Parathyroid adenoma (tissue), 2 donors: ENCODE measurements at regions not wholly inside any gene's neighbourhood (a gene's known extent, or its start where the extent isn't known, plus 50 kb on each side); places are given as distances from the start of the nearest gene placed in this dataset.

Source experiments
- H2AFZ ChIP-seq: fragments of 300-600 bp; sonication (generic); one replicate; pipeline ENCODE4 v1.7.0; 2017; ENCODE audit warnings: antibody characterized with exemption, mild to moderate bottlenecking
- H3K27ac ChIP-seq: fragments of 300-600 bp; sonication (generic); one replicate; pipeline ENCODE4 v1.7.0; 2017
- H3K27me3 ChIP-seq: fragments of 300-600 bp; sonication (generic); one replicate; pipeline ENCODE4 v1.7.0; 2017; ENCODE audit warnings: low read length; ENCODE audit not compliant: control insufficient read depth, insufficient read depth
- H3K36me3 ChIP-seq: fragments of 300-600 bp; sonication (generic); one replicate; pipeline ENCODE4 v1.7.0; 2017; ENCODE audit warnings: low read length; ENCODE audit not compliant: control insufficient read depth, insufficient read depth
- H3K4me1 ChIP-seq: fragments of 300-600 bp; sonication (generic); one replicate; pipeline ENCODE4 v1.7.0; 2017; ENCODE audit warnings: control low read depth
- H3K4me2 ChIP-seq: fragments of 300-600 bp; sonication (generic); one replicate; pipeline ENCODE4 v1.7.0; 2017; ENCODE audit warnings: low read length
- H3K4me3 ChIP-seq: fragments of 300-600 bp; sonication (generic); one replicate; pipeline ENCODE4 v1.7.0; 2017; ENCODE audit warnings: low read depth, low read length
- H3K79me2 ChIP-seq: fragments of 300-600 bp; sonication (generic); one replicate; pipeline ENCODE4 v1.7.0; 2017; ENCODE audit warnings: control low read depth
- H3K9ac ChIP-seq: fragments of 300-600 bp; sonication (generic); one replicate; pipeline ENCODE4 v1.7.0; 2017; ENCODE audit warnings: mild to moderate bottlenecking
- H3K9me3 ChIP-seq: fragments of 300-600 bp; sonication (generic); one replicate; pipeline ENCODE4 v1.7.0; 2017; ENCODE audit warnings: low read length; ENCODE audit not compliant: control insufficient read depth
- TF ChIP-seq, protein P1 (sequence below): fragments of 300-600 bp; sonication (generic); IDR thresholded peaks from one replicate; pipeline ENCODE4 v1.7.0; 2017; ENCODE audit warnings: antibody characterized with exemption, mild to moderate bottlenecking
- donor health status: primary hyperparathyroidism.

DNA sequence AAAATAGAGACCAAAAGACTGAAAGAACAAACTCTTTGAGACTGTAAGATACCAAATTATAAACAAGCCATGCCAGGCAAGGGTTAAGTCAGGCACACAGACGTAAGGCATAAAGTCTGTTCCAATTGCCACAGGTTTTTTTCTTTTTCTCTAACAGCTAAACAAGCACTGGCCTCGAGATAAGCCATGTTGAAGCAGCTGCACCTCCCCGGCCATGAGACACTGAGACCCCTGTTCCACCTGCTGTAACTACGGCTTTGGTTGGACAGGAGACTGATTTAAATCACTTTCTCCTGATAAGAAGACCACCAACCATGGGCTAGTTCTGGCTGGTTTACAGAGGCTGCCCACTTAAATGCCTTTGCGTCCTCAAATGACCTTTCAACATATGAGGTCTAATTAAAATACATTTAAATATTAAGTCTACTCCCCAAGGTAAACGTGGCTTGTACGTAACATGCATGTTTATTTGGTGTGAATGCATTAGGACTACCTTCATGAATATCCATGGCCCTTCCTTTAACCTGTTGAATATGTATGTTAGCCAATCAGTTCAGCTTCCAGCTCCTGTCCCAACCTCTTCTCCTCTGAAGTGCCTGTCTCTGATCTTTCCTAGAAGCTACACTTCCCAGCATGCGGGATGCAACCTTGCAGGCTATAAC, 117.2 kb downstream of the CMPK2 start:
- TF ChIP-seq, protein P1, sequence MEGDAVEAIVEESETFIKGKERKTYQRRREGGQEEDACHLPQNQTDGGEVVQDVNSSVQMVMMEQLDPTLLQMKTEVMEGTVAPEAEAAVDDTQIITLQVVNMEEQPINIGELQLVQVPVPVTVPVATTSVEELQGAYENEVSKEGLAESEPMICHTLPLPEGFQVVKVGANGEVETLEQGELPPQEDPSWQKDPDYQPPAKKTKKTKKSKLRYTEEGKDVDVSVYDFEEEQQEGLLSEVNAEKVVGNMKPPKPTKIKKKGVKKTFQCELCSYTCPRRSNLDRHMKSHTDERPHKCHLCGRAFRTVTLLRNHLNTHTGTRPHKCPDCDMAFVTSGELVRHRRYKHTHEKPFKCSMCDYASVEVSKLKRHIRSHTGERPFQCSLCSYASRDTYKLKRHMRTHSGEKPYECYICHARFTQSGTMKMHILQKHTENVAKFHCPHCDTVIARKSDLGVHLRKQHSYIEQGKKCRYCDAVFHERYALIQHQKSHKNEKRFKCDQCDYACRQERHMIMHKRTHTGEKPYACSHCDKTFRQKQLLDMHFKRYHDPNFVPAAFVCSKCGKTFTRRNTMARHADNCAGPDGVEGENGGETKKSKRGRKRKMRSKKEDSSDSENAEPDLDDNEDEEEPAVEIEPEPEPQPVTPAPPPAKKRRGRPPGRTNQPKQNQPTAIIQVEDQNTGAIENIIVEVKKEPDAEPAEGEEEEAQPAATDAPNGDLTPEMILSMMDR = no peak
- H3K36me3 ChIP-seq = no peaks in the 10 kb centered on the region
- no peaks in the 10 kb centered on the region for H3K27me3 ChIP-seq
- H3K9me3 ChIP-seq = no peaks in the 10 kb centered on the region
- H2AFZ ChIP-seq = no peak overlapping the region
- H3K4me1 ChIP-seq = no peaks in the 10 kb centered on the region
- no peak overlapping the region for H3K4me2 ChIP-seq
- H3K27ac ChIP-seq = no peak overlapping the region
- H3K79me2 ChIP-seq = no peaks in the 10 kb centered on the region
- no peak overlapping the region for H3K4me3 ChIP-seq
- H3K9ac ChIP-seq = no peak overlapping the region

GRCh38 chr2:6749962-6750361, 115.7 kb downstream of the CMPK2 start:
- no peaks in the 10 kb centered on the region for H3K79me2 ChIP-seq
- no peak overlapping the region for H3K4me2 ChIP-seq
- no peaks in the 10 kb centered on the region for H3K9me3 ChIP-seq
- H3K27me3 ChIP-seq = no peaks in the 10 kb centered on the region
- no peak overlapping the region for H3K4me3 ChIP-seq
- H2AFZ ChIP-seq = no peak overlapping the region
- TF ChIP-seq, protein P1 = no peak
- H3K27ac ChIP-seq = no peak overlapping the region
- no peaks in the 10 kb centered on the region for H3K36me3 ChIP-seq
- no peak overlapping the region for H3K9ac ChIP-seq
- H3K4me1 ChIP-seq = no peaks in the 10 kb centered on the region

GRCh38 chr2:6750411-6751158, 115.1 kb downstream of the CMPK2 start:
- Histone ChIP-seq H2AFZ (no peak overlapping the region), H3K79me2 (no peaks in the 10 kb centered on the region), H3K4me2 (no peak overlapping the region), H3K9ac (no peak overlapping the region), H3K9me3 (no peaks in the 10 kb centered on the region), H3K4me1 (no peaks in the 10 kb centered on the region), H3K36me3 (no peaks in the 10 kb centered on the region), H3K4me3 (no peak overlapping the region), H3K27me3 (no peaks in the 10 kb centered on the region), H3K27ac (no peak overlapping the region)
- TF ChIP-seq, protein P1 = no peak

DNA sequence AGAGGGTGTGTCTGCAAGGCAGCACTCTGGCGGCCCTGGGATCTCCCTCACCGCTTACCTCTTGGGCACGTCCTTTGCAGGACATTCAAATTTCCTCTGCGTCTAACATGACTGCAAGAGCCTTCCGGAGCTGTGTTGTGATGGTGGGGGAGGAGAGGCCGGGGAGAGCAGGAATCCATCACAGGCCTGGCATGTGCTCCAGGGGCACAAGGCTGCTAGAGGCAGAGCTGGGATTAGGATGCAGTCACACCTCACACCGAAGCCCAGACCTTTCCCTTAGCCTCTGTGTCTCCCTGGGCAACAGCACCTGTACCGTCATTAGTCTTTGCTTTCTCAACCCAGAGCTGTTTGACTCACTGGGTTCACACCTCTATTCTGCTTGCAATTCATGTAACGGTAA, 111.3 kb downstream of the CMPK2 start:
- Histone ChIP-seq H3K4me3 (no peak overlapping the region), H2AFZ (no peak overlapping the region), H3K9me3 (no peaks in the 10 kb centered on the region), H3K9ac (no peak overlapping the region), H3K79me2 (no peaks in the 10 kb centered on the region), H3K27me3 (no peaks in the 10 kb centered on the region), H3K36me3 (no peaks in the 10 kb centered on the region), H3K27ac (no peak overlapping the region), H3K4me1 (no peaks in the 10 kb centered on the region), H3K4me2 (no peak overlapping the region)
- TF ChIP-seq, protein P1 = no peak
